ENCODE measurements at regions not wholly inside any gene's neighbourhood (a gene's known extent, or its start where the extent isn't known, plus 50 kb on each side); places are given as distances from the start of the nearest gene placed in this dataset.

DNA sequence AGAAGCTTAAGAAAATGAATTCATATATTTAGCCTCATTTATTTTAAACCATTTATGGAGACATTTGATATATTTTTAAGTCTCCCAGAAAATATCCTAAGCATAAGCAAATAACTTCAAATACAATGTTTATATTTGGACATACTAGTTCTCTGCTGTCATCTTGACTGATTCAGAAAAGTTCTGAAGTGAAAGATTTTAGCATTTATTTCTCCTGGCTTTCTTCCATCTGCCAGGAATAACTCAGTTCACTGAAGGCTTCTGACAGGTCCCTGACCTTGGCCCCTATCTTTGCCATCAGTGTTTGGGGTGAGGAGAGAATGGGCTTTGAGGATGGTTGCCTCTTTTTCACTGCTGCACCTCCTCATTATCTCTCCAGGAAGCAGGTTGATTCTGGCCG is 115.7 kb downstream of the SLIT2 start:
- Histone ChIP-seq H3K4me1 (ENCODE audit: control insufficient read depth, extremely low read depth, insufficient read depth, low read length) (no peaks in the 10 kb centered on the region), H3K4me2 (ENCODE audit: insufficient read depth, low read length) (no peak overlapping the region), H3K4me3 (replicated peaks in 1 of 3; ENCODE audit: insufficient read depth in 1 of 3, low read depth in 1 of 3, low read length in 3 of 3) (no peak overlapping the region), H3K27ac (ENCODE audit: insufficient read depth, low read depth, low read length) (no peak overlapping the region), H2AFZ (ENCODE audit: low read depth, low read length) (no peak overlapping the region), H3K27me3 (ENCODE audit: control insufficient read depth in 2 of 2, insufficient read depth in 2 of 2, low read length in 2 of 2) (no peaks in the 10 kb centered on the region), H3K79me2 (ENCODE audit: control insufficient read depth, insufficient read depth, low read length) (no peaks in the 10 kb centered on the region), H3K9ac (replicated peaks; ENCODE audit: extremely low read depth, insufficient read depth, low read length) (no peak overlapping the region), H3K9me1 (replicated peaks; ENCODE audit: control insufficient read depth, extremely low read depth, insufficient read depth, low read length) (no peaks in the 10 kb centered on the region), H3K9me3 (replicated peaks; ENCODE audit: control insufficient read depth, insufficient read depth, low read length) (no peaks in the 10 kb centered on the region), H4K20me1 (replicated peaks; ENCODE audit: control insufficient read depth, extremely low read depth, insufficient read depth, low read length) (no peaks in the 10 kb centered on the region), H3K36me3 (ENCODE audit: control insufficient read depth in 2 of 2, extremely low read depth in 1 of 2, insufficient read depth in 2 of 2, low read length in 2 of 2) (no peaks in the 10 kb centered on the region)
- CTCF ChIA-PET, result interaction anchor here (0.6 kb wide), 1 partner anchor 299 kb away, joined by 3 read pairs; no protein-coding TSS in a partner anchor
- intact Hi-C loops (cut with micrococcal nuclease), result no loop called here
- no peak for FAIRE-seq
- no peak for TF ChIP-seq POLR2A (IDR thresholded peaks at IDR 0.05; ENCODE audit: low read depth, low read length)
- TF ChIP-seq, protein P1, sequence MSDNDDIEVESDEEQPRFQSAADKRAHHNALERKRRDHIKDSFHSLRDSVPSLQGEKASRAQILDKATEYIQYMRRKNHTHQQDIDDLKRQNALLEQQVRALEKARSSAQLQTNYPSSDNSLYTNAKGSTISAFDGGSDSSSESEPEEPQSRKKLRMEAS (IDR thresholded peaks at IDR 0.05; ENCODE audit: insufficient read depth, insufficient read length), result no peak
- POLR2A ChIA-PET, result no interaction called here
- dilution Hi-C loops (cut with MboI; ENCODE audit: extremely low pct_ligation_motif_present, low sequenced_read_pairs), result no loop called here
- DNase-seq (ENCODE audit: low read depth, low spot score), result no peak
- BruUV-seq (replicated peaks), result no TSS peak

GRCh38 chr4:20368926-20369325 is 117.2 kb downstream of the SLIT2 start:
- Histone ChIP-seq H3K36me3 (ENCODE audit: control insufficient read depth in 2 of 2, extremely low read depth in 1 of 2, insufficient read depth in 2 of 2, low read length in 2 of 2) (no peaks in the 10 kb centered on the region), H3K27me3 (ENCODE audit: control insufficient read depth in 2 of 2, insufficient read depth in 2 of 2, low read length in 2 of 2) (no peaks in the 10 kb centered on the region), H3K27ac (ENCODE audit: insufficient read depth, low read depth, low read length) (no peak overlapping the region), H3K9me1 (replicated peaks; ENCODE audit: control insufficient read depth, extremely low read depth, insufficient read depth, low read length) (no peaks in the 10 kb centered on the region), H3K9ac (replicated peaks; ENCODE audit: extremely low read depth, insufficient read depth, low read length) (no peak overlapping the region), H3K79me2 (ENCODE audit: control insufficient read depth, insufficient read depth, low read length) (no peaks in the 10 kb centered on the region), H3K4me2 (ENCODE audit: insufficient read depth, low read length) (no peak overlapping the region), H3K9me3 (replicated peaks; ENCODE audit: control insufficient read depth, insufficient read depth, low read length) (no peaks in the 10 kb centered on the region), H3K4me3 (replicated peaks in 1 of 3; ENCODE audit: insufficient read depth in 1 of 3, low read depth in 1 of 3, low read length in 3 of 3) (no peak overlapping the region), H4K20me1 (replicated peaks; ENCODE audit: control insufficient read depth, extremely low read depth, insufficient read depth, low read length) (no peaks in the 10 kb centered on the region), H2AFZ (ENCODE audit: low read depth, low read length) (no peak overlapping the region), H3K4me1 (ENCODE audit: control insufficient read depth, extremely low read depth, insufficient read depth, low read length) (no peaks in the 10 kb centered on the region)
- DNase-seq (ENCODE audit: low read depth, low spot score) (no peak), FAIRE-seq (no peak)
- dilution Hi-C loops (cut with MboI; ENCODE audit: extremely low pct_ligation_motif_present, low sequenced_read_pairs), result no loop called here
- no TSS peak for BruUV-seq (replicated peaks)
- ChIA-PET CTCF (no interaction called here), POLR2A (no interaction called here)
- intact Hi-C loops (cut with micrococcal nuclease), result no loop called here
- TF ChIP-seq POLR2A (IDR thresholded peaks at IDR 0.05; ENCODE audit: low read depth, low read length) (no peak), JUN (IDR thresholded peaks at IDR 0.05; ENCODE audit: borderline replicate concordance, insufficient read depth, insufficient read length, low read depth) (no peak), GATA2 (IDR thresholded peaks at IDR 0.05; ENCODE audit: insufficient read depth, insufficient read length, low read depth, low read length) (no peak)
- TF ChIP-seq, protein P2, sequence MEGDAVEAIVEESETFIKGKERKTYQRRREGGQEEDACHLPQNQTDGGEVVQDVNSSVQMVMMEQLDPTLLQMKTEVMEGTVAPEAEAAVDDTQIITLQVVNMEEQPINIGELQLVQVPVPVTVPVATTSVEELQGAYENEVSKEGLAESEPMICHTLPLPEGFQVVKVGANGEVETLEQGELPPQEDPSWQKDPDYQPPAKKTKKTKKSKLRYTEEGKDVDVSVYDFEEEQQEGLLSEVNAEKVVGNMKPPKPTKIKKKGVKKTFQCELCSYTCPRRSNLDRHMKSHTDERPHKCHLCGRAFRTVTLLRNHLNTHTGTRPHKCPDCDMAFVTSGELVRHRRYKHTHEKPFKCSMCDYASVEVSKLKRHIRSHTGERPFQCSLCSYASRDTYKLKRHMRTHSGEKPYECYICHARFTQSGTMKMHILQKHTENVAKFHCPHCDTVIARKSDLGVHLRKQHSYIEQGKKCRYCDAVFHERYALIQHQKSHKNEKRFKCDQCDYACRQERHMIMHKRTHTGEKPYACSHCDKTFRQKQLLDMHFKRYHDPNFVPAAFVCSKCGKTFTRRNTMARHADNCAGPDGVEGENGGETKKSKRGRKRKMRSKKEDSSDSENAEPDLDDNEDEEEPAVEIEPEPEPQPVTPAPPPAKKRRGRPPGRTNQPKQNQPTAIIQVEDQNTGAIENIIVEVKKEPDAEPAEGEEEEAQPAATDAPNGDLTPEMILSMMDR (IDR thresholded peaks at IDR 0.05; ENCODE audit: extremely low read depth in 1 of 2, insufficient read depth in 1 of 2, low read depth in 1 of 2, low read length in 2 of 2), result no peak

Measured in endothelial cell of umbilical vein (primary cell).